ENCODE measurements at regions not wholly inside any gene's neighbourhood (a gene's known extent, or its start where the extent isn't known, plus 50 kb on each side); places are given as distances from the start of the nearest gene placed in this dataset.
A peak's percentile ranks its signal among the peaks of the same experiment; 100 is the strongest.

GRCh38 chr5:4866817-4867216 lies 273.3 kb upstream of the ADAMTS16 start:
- H3K36me3 ChIP-seq = no peaks in the 10 kb centered on the region
- intact Hi-C loops (cut with DNase I; ENCODE audit: low total_unique reads) = no loop called here
- H3K27me3 ChIP-seq = no peaks in the 10 kb centered on the region
- no peak overlapping the region for H3K4me3 ChIP-seq
- 93 to 98% (median 95%) methylated on average over 12 to 21 of the region's 21 CpGs for WGBS, 5 donors
- TF ChIP-seq CTCF (IDR thresholded peaks at IDR 0.05) = no peak
- no peak for TF ChIP-seq POLR2AphosphoS5 (IDR thresholded peaks at IDR 0.05)
- TF ChIP-seq POLR2A (IDR thresholded peaks at IDR 0.05) = no peak
- no peak for TF ChIP-seq EP300 (IDR thresholded peaks at IDR 0.05)
- no peak overlapping the region for H3K27ac ChIP-seq
- H3K4me1 ChIP-seq = no peaks in the 10 kb centered on the region
- H3K9me3 ChIP-seq = no peaks in the 10 kb centered on the region
- no peak for DNase-seq

- Histone ChIP-seq H3K27me3 (peaks cover 0 to 3% (median 0%) of the 10 kb centered on the region in 3 donors), H3K4me3 (no peak overlapping the region), H3K4me1 (no peaks in the 10 kb centered on the region), H3K27ac (no peak overlapping the region), H3K9me3 (no peaks in the 10 kb centered on the region), H3K36me3 (no peaks in the 10 kb centered on the region)
- peak in 5 of 7 experiments; percentile 19 to 66 (median 56) for TF ChIP-seq CTCF (IDR thresholded peaks at IDR 0.05)
- no peak for TF ChIP-seq EP300 (IDR thresholded peaks at IDR 0.05)
- DNase-seq = peak; percentile 64 to 68
- intact Hi-C loops (cut with DNase I; ENCODE audit: low total_unique reads) = no loop called here
- 32 to 37% (median 35%) methylated on average over 9 of the region's 9 CpGs for WGBS, 5 donors
Measured at GRCh38 chr5:4868140-4868735, 271.9 kb upstream of the ADAMTS16 start.

GRCh38 chr5:4873652-4874051 lies 266.5 kb upstream of the ADAMTS16 start:
- H3K27me3 ChIP-seq = peaks cover 0 to 15% (median 7%) of the 10 kb centered on the region in 3 donors
- no peak for DNase-seq
- WGBS, 5 donors = 69 to 82% (median 72%) methylated on average over 8 of the region's 8 CpGs
- no peak overlapping the region for H3K27ac ChIP-seq
- H3K36me3 ChIP-seq = no peaks in the 10 kb centered on the region
- TF ChIP-seq POLR2A (IDR thresholded peaks at IDR 0.05) = no peak
- TF ChIP-seq POLR2AphosphoS5 (IDR thresholded peaks at IDR 0.05) = no peak
- TF ChIP-seq CTCF (IDR thresholded peaks at IDR 0.05) = no peak
- no peak for TF ChIP-seq EP300 (IDR thresholded peaks at IDR 0.05)
- H3K9me3 ChIP-seq = no peaks in the 10 kb centered on the region
- no peak overlapping the region for H3K4me3 ChIP-seq
- no peaks in the 10 kb centered on the region for H3K4me1 ChIP-seq
- intact Hi-C loops (cut with DNase I; ENCODE audit: low total_unique reads) = loop anchor here (10.0 kb wide), 1 partner anchor 531 kb away; no protein-coding TSS in a partner anchor

GRCh38 chr5:4874097-4874496 lies 266.0 kb upstream of the ADAMTS16 start:
- intact Hi-C loops (cut with DNase I; ENCODE audit: low total_unique reads) = loop anchor here (10.0 kb wide), 1 partner anchor 531 kb away; no protein-coding TSS in a partner anchor
- peaks cover 0 to 15% (median 7%) of the 10 kb centered on the region in 3 donors for H3K27me3 ChIP-seq
- 67 to 77% (median 76%) methylated on average over 10 of the region's 10 CpGs for WGBS, 5 donors
- no peak for TF ChIP-seq POLR2AphosphoS5 (IDR thresholded peaks at IDR 0.05)
- no peak for TF ChIP-seq CTCF (IDR thresholded peaks at IDR 0.05)
- TF ChIP-seq POLR2A (IDR thresholded peaks at IDR 0.05) = no peak
- TF ChIP-seq EP300 (IDR thresholded peaks at IDR 0.05) = no peak
- no peak overlapping the region for H3K4me3 ChIP-seq
- H3K27ac ChIP-seq = no peak overlapping the region
- no peaks in the 10 kb centered on the region for H3K4me1 ChIP-seq
- no peak for DNase-seq
- H3K9me3 ChIP-seq = no peaks in the 10 kb centered on the region
- no peaks in the 10 kb centered on the region for H3K36me3 ChIP-seq
